Prostate gland (tissue), 2 donors: ENCODE measurements at regions not wholly inside any gene's neighbourhood (a gene's known extent, or its start where the extent isn't known, plus 50 kb on each side); places are given as distances from the start of the nearest gene placed in this dataset.

ENCODE experiments used
- DNase-seq: peaks from one replicate; pipeline ENCODE4 v3.0.0-alpha.2; 2019; ENCODE audit warnings: low spot score
- H3K27ac ChIP-seq, 2 donors: fragments of 200-600 bp; sonication (generic); 2 replicates each; pipeline ENCODE4 v1.5.1; 2017 to 2019
- H3K27me3 ChIP-seq: fragments of 200-600 bp; sonication (generic); replicated peaks from 2 replicates; pipeline ENCODE4 v1.5.1; 2019; ENCODE audit not compliant: insufficient read depth
- H3K36me3 ChIP-seq, 2 donors: fragments of 200-600 bp; sonication (generic); 1 replicate in 1 of 2; 2 replicates in 1 of 2; pipeline versions ENCODE4 v1.5.1 to v1.8.1; 2017 to 2019
- H3K4me1 ChIP-seq: fragments of 200-600 bp; sonication (generic); replicated peaks from 2 replicates; pipeline ENCODE4 v1.5.1; 2019
- H3K4me3 ChIP-seq, 2 donors: fragments of 200-600 bp; sonication (generic); 2 replicates each; pipeline ENCODE4 v1.5.1; 2017 to 2019
- H3K9me3 ChIP-seq: fragments of 200-600 bp; sonication (generic); 2 replicates; pipeline ENCODE4 v1.5.1; 2017
- POLR2A ChIP-seq: fragments of 450-650 bp; IDR thresholded peaks from one replicate; pipeline ENCODE4 v1.6.1; 2016; ENCODE audit warnings: antibody characterized with exemption, mild to moderate bottlenecking
- POLR2AphosphoS5 ChIP-seq: sonication (generic); formaldehyde crosslinking; IDR thresholded peaks from one replicate; pipeline ENCODE4 v1.6.1; 2017; ENCODE audit warnings: antibody characterized with exemption
- WGBS: methylation state at CpG from one replicate; pipeline ENCODE4 v1.1.5; 2018; 5-methylcytosine and 5-hydroxymethylcytosine counted together
- intact Hi-C: fragments of 100-400 bp; cut with DNase I; formaldehyde crosslinking; loops from one replicate; pipeline ENCODE4 v1.14.2; 2022
- TF ChIP-seq, protein P1 (sequence below), 4 experiments: fragments of 200-600 bp in 2 of 4; fragments of 450-650 bp in 2 of 4; sonication (generic) in 2 of 4; IDR thresholded peaks; 1 replicate in 3 of 4; 2 replicates in 1 of 4; pipeline ENCODE4 v1.5.1; 2016 to 2019; ENCODE audit warnings: antibody characterized with exemption in 4 of 4, mild to moderate bottlenecking in 2 of 4, moderate library complexity in 2 of 4

DNA sequence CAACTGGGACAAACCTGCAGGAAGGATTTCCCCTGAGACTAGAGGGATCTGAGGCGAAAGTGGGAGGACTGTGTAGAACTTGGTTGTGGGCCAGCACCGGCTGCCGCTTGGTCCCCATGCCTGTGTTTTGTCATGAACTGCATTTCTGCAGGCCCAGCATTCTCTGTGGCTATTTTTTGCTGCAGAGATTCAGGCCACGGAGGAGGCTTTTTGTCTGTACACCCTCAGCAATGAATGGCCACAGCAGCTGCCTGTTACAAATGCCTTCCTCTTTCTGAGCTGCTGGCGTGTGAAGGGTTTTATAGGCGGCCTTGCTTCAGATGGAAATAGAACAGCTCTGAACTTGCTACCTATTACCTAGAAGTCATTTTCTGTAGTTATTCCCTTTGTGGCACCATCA is 164.4 kb downstream of the SH2D4B start:
- WGBS: 60% methylated on average over 6 of the region's 6 CpGs
- Histone ChIP-seq H3K36me3 (no peaks in the 10 kb centered on the region), H3K4me1 (no peaks in the 10 kb centered on the region), H3K27ac (no peak overlapping the region), H3K4me3 (no peak overlapping the region), H3K27me3 (no peaks in the 10 kb centered on the region), H3K9me3 (no peaks in the 10 kb centered on the region)
- TF ChIP-seq, protein P1, sequence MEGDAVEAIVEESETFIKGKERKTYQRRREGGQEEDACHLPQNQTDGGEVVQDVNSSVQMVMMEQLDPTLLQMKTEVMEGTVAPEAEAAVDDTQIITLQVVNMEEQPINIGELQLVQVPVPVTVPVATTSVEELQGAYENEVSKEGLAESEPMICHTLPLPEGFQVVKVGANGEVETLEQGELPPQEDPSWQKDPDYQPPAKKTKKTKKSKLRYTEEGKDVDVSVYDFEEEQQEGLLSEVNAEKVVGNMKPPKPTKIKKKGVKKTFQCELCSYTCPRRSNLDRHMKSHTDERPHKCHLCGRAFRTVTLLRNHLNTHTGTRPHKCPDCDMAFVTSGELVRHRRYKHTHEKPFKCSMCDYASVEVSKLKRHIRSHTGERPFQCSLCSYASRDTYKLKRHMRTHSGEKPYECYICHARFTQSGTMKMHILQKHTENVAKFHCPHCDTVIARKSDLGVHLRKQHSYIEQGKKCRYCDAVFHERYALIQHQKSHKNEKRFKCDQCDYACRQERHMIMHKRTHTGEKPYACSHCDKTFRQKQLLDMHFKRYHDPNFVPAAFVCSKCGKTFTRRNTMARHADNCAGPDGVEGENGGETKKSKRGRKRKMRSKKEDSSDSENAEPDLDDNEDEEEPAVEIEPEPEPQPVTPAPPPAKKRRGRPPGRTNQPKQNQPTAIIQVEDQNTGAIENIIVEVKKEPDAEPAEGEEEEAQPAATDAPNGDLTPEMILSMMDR (IDR thresholded peaks at IDR 0.05): no peak
- TF ChIP-seq POLR2AphosphoS5 (no peak), POLR2A (no peak)
- DNase-seq: no peak
- intact Hi-C loops: no loop called here

DNA sequence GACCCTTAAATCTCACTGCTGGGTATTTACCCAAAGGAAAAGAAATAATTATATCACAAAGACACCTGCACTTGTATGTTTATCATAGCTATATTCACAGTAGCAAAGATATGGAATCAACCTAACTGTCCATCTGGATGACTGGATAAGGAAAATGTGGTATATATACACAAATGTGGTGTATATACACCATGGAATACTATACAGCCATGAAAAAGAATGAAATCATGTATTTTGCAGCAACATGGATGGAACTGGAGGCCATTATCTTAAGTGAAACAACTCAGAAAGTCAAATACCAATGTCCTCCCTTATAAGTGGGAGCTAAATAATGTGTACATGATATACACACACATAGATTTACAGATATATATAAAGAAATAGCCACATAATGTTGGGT is 168.2 kb downstream of the SH2D4B start:
- no peaks in the 10 kb centered on the region for H3K27me3 ChIP-seq
- H3K4me1 ChIP-seq: no peaks in the 10 kb centered on the region
- no peak for TF ChIP-seq POLR2AphosphoS5
- TF ChIP-seq POLR2A: no peak
- TF ChIP-seq, protein P1 (IDR thresholded peaks at IDR 0.05): no peak
- no peaks in the 10 kb centered on the region for H3K9me3 ChIP-seq
- no peak overlapping the region for H3K27ac ChIP-seq
- no peaks in the 10 kb centered on the region for H3K36me3 ChIP-seq
- no peak for DNase-seq
- no peak overlapping the region for H3K4me3 ChIP-seq
- intact Hi-C loops: no loop called here

DNA sequence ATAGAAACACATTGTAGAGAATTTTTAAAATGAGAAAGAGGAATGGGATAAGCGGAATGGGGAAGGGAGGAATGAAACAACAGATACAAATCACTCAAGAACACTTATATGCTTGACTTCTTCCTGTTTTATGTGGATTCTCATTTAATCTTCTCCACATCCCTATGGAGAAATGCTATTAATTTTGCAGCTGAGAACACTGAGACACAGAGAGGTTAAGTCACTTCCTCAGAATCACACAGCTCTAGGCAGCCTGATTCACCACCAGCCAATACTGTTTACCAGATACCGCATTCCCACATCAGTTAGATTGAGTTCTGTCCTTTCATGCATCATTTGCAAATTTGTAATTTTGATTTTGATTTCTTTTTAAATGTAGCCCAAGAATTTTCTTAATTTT is 170.5 kb downstream of the SH2D4B start:
- intact Hi-C loops: no loop called here
- H3K36me3 ChIP-seq: no peaks in the 10 kb centered on the region
- TF ChIP-seq POLR2AphosphoS5 (no peak), POLR2A (no peak)
- TF ChIP-seq, protein P1 (IDR thresholded peaks at IDR 0.05): no peak
- H3K27ac ChIP-seq: no peak overlapping the region
- no peaks in the 10 kb centered on the region for H3K27me3 ChIP-seq
- no peaks in the 10 kb centered on the region for H3K9me3 ChIP-seq
- no peak for DNase-seq
- WGBS: 83% methylated on average over 2 of the region's 2 CpGs
- H3K4me1 ChIP-seq: no peaks in the 10 kb centered on the region
- no peak overlapping the region for H3K4me3 ChIP-seq

DNA sequence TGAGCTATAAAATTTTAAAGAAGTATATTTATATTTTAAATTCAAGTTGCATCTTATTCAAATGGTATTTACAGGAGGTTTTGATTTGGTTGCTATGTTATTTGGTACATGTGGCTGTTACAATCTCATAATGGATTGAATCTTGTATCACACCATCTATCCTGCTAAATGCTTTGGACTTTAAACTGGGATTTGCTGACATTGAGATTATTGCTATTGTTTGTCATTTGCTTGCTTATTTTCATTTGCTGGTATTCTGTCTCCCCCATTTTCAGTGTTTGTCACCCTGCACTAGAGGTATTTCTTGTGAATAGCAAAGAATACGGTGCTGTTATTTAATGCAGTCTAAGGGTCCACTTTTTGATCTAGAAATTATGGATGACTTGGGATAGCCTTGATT is 171.1 kb downstream of the SH2D4B start:
- 60% methylated on average over 1 of the region's 1 CpG for WGBS

DNA sequence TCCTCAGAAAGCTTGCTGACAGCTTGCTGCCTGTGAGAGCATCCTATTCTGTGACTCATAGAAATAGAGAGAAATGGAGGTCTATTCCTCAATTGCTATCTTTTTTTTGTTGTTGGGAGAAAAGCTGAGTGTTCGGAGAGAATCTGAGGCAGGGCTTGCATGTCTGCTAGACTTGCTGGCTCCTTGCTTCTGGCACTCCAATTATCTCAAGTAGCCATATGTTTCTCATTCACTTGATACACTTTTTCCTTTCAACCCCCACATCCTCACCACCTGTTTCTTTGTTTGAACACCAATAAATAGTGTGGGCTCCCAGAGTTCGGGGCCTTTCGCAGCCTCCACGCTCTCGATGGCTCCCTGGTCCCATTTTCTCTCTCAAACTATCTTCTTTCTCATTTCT is 172.2 kb downstream of the SH2D4B start:
- 83% methylated on average over 5 of the region's 5 CpGs for WGBS
- intact Hi-C loops: no loop called here

More for the DNA sequence above, 171.1 kb downstream of the SH2D4B start:
- TF ChIP-seq POLR2A: no peak
- TF ChIP-seq POLR2AphosphoS5: no peak
- TF ChIP-seq, protein P1 (IDR thresholded peaks at IDR 0.05): no peak
- Histone ChIP-seq H3K4me1 (no peaks in the 10 kb centered on the region), H3K27ac (no peak overlapping the region), H3K27me3 (no peaks in the 10 kb centered on the region), H3K4me3 (no peak overlapping the region), H3K36me3 (no peaks in the 10 kb centered on the region), H3K9me3 (no peaks in the 10 kb centered on the region)
- intact Hi-C loops: no loop called here
- no peak for DNase-seq

More for the DNA sequence above, 172.2 kb downstream of the SH2D4B start:
- Histone ChIP-seq H3K9me3 (no peaks in the 10 kb centered on the region), H3K4me1 (no peaks in the 10 kb centered on the region), H3K36me3 (no peaks in the 10 kb centered on the region), H3K27me3 (no peaks in the 10 kb centered on the region), H3K4me3 (no peak overlapping the region), H3K27ac (no peak overlapping the region)
- TF ChIP-seq POLR2AphosphoS5 (no peak), POLR2A (no peak)
- no peak for DNase-seq
